Spinal cord (tissue), 9 donors: ENCODE measurements at regions not wholly inside any gene's neighbourhood (a gene's known extent, or its start where the extent isn't known, plus 50 kb on each side); places are given as distances from the start of the nearest gene placed in this dataset.

Experiments
- DNase-seq, 6 donors: peaks; one replicate each; pipeline versions ENCODE4 v3.0.0 to v3.0.0-alpha.2; 2013 to 2015; ENCODE audit warnings: low spot score in 6 of 6, low read depth in 4 of 6
- H3K27ac ChIP-seq: one replicate; pipeline ENCODE4 v1.5.1; 2013; ENCODE audit warnings: low read depth, low read length, control low read depth
- H3K27me3 ChIP-seq: one replicate; pipeline ENCODE4 v1.6.1; 2013; ENCODE audit warnings: low read length; ENCODE audit not compliant: control insufficient read depth, insufficient read depth
- H3K36me3 ChIP-seq: one replicate; pipeline ENCODE4 v1.6.1; 2013; ENCODE audit warnings: low read length; ENCODE audit not compliant: control insufficient read depth, insufficient read depth
- H3K4me1 ChIP-seq: one replicate; pipeline ENCODE4 v1.6.1; 2013; ENCODE audit warnings: low read length; ENCODE audit not compliant: control insufficient read depth, insufficient read depth
- H3K4me3 ChIP-seq: one replicate; pipeline ENCODE4 v1.5.1; 2013; ENCODE audit warnings: low read depth, low read length, control low read depth
- H3K9me3 ChIP-seq: one replicate; pipeline ENCODE4 v1.6.1; 2013; ENCODE audit warnings: low read length; ENCODE audit not compliant: control insufficient read depth, insufficient read depth
- WGBS: methylation state at CpG from one replicate; pipeline ENCODE4 v1.1.5; 2013; ENCODE audit warnings: missing lambda C conversion rate; ENCODE audit not compliant: insufficient coverage; 5-methylcytosine and 5-hydroxymethylcytosine counted together
- donor health status: healthy.

GRCh38 chr16:26740771-26741170 lies 326.0 kb upstream of the C16orf82 start:
- no peaks in the 10 kb centered on the region for H3K9me3 ChIP-seq
- H3K4me1 ChIP-seq: no peaks in the 10 kb centered on the region
- H3K27ac ChIP-seq: no peak overlapping the region
- H3K4me3 ChIP-seq: no peak overlapping the region
- 43% methylated on average over 1 of the region's 2 CpGs for WGBS
- DNase-seq: no peak
- no peaks in the 10 kb centered on the region for H3K36me3 ChIP-seq
- H3K27me3 ChIP-seq: no peaks in the 10 kb centered on the region

GRCh38 chr16:26742040-26742439 lies 324.7 kb upstream of the C16orf82 start:
- Histone ChIP-seq H3K36me3 (no peaks in the 10 kb centered on the region), H3K9me3 (no peaks in the 10 kb centered on the region), H3K27me3 (no peaks in the 10 kb centered on the region), H3K4me1 (peaks cover under 1% of the 10 kb centered on the region), H3K4me3 (no peak overlapping the region), H3K27ac (no peak overlapping the region)
- WGBS: 83% methylated on average over 1 of the region's 2 CpGs
- DNase-seq: no peak

- Histone ChIP-seq H3K9me3 (no peaks in the 10 kb centered on the region), H3K4me1 (peaks cover 9% of the 10 kb centered on the region), H3K4me3 (no peak overlapping the region), H3K36me3 (no peaks in the 10 kb centered on the region), H3K27me3 (no peaks in the 10 kb centered on the region), H3K27ac (no peak overlapping the region)
- 76% methylated on average over 2 of the region's 5 CpGs for WGBS
- no peak for DNase-seq
Measured at GRCh38 chr16:26744430-26744829, 322.3 kb upstream of the C16orf82 start.

GRCh38 chr16:26747760-26748159 lies 319.0 kb upstream of the C16orf82 start:
- DNase-seq: peak in 1 of 6 donors; percentile 50
- Histone ChIP-seq H3K36me3 (no peaks in the 10 kb centered on the region), H3K4me1 (peaks cover 9% of the 10 kb centered on the region), H3K27ac (no peak overlapping the region), H3K27me3 (no peaks in the 10 kb centered on the region), H3K9me3 (no peaks in the 10 kb centered on the region), H3K4me3 (no peak overlapping the region)
- 15% methylated on average over 1 of the region's 4 CpGs for WGBS

GRCh38 chr16:26749072-26749471 lies 317.7 kb upstream of the C16orf82 start:
- no CpG with 5 or more reads among the region's 2 CpGs for WGBS
- H3K27me3 ChIP-seq: no peaks in the 10 kb centered on the region
- H3K27ac ChIP-seq: no peak overlapping the region
- no peak overlapping the region for H3K4me3 ChIP-seq
- peaks cover 9% of the 10 kb centered on the region for H3K4me1 ChIP-seq
- H3K36me3 ChIP-seq: no peaks in the 10 kb centered on the region
- H3K9me3 ChIP-seq: no peaks in the 10 kb centered on the region
- DNase-seq: no peak

GRCh38 chr16:26752166-26752565 lies 314.6 kb upstream of the C16orf82 start:
- H3K4me3 ChIP-seq: no peak overlapping the region
- WGBS: no CpG with 5 or more reads among the region's 2 CpGs
- no peaks in the 10 kb centered on the region for H3K9me3 ChIP-seq
- no peak overlapping the region for H3K27ac ChIP-seq
- H3K36me3 ChIP-seq: no peaks in the 10 kb centered on the region
- no peaks in the 10 kb centered on the region for H3K27me3 ChIP-seq
- no peak for DNase-seq
- H3K4me1 ChIP-seq: peaks cover 7% of the 10 kb centered on the region

- no peaks in the 10 kb centered on the region for H3K9me3 ChIP-seq
- no peaks in the 10 kb centered on the region for H3K36me3 ChIP-seq
- WGBS: 0% methylated on average over 1 of the region's 1 CpG
- H3K4me3 ChIP-seq: no peak overlapping the region
- no peak overlapping the region for H3K27ac ChIP-seq
- H3K27me3 ChIP-seq: no peaks in the 10 kb centered on the region
- H3K4me1 ChIP-seq: no peaks in the 10 kb centered on the region
- DNase-seq: no peak
Measured at GRCh38 chr16:26756633-26757032, 310.1 kb upstream of the C16orf82 start.

GRCh38 chr16:26762594-26762993 lies 304.1 kb upstream of the C16orf82 start:
- Histone ChIP-seq H3K4me1 (no peaks in the 10 kb centered on the region), H3K36me3 (no peaks in the 10 kb centered on the region), H3K27ac (no peak overlapping the region), H3K4me3 (no peak overlapping the region), H3K9me3 (no peaks in the 10 kb centered on the region), H3K27me3 (no peaks in the 10 kb centered on the region)
- 70% methylated on average over 4 of the region's 8 CpGs for WGBS
- DNase-seq: no peak

GRCh38 chr16:26765087-26765486 lies 301.6 kb upstream of the C16orf82 start:
- Histone ChIP-seq H3K4me3 (no peak overlapping the region), H3K9me3 (no peaks in the 10 kb centered on the region), H3K27ac (no peak overlapping the region), H3K27me3 (no peaks in the 10 kb centered on the region), H3K4me1 (peaks cover 2% of the 10 kb centered on the region), H3K36me3 (no peaks in the 10 kb centered on the region)
- DNase-seq: peak in 1 of 6 donors; percentile 49
- 73% methylated on average over 3 of the region's 4 CpGs for WGBS

- H3K36me3 ChIP-seq: no peaks in the 10 kb centered on the region
- WGBS: 75% methylated on average over 2 of the region's 9 CpGs
- H3K9me3 ChIP-seq: no peaks in the 10 kb centered on the region
- peaks cover under 1% of the 10 kb centered on the region for H3K27me3 ChIP-seq
- H3K4me3 ChIP-seq: no peak overlapping the region
- H3K4me1 ChIP-seq: peaks cover 2% of the 10 kb centered on the region
- no peak overlapping the region for H3K27ac ChIP-seq
- peak in 2 of 6 donors; percentile 65 to 82 for DNase-seq
Measured at GRCh38 chr16:26768385-26769010, 298.2 kb upstream of the C16orf82 start.
